ENCODE measurements at regions not wholly inside any gene's neighbourhood (a gene's known extent, or its start where the extent isn't known, plus 50 kb on each side); places are given as distances from the start of the nearest gene placed in this dataset.

- FAIRE-seq, result no peak
Measured at GRCh38 chr13:44157606-44158005, 216.0 kb upstream of the SERP2 start.

- no peak for FAIRE-seq
Measured at GRCh38 chr13:44158098-44158521, 215.5 kb upstream of the SERP2 start.

DNA sequence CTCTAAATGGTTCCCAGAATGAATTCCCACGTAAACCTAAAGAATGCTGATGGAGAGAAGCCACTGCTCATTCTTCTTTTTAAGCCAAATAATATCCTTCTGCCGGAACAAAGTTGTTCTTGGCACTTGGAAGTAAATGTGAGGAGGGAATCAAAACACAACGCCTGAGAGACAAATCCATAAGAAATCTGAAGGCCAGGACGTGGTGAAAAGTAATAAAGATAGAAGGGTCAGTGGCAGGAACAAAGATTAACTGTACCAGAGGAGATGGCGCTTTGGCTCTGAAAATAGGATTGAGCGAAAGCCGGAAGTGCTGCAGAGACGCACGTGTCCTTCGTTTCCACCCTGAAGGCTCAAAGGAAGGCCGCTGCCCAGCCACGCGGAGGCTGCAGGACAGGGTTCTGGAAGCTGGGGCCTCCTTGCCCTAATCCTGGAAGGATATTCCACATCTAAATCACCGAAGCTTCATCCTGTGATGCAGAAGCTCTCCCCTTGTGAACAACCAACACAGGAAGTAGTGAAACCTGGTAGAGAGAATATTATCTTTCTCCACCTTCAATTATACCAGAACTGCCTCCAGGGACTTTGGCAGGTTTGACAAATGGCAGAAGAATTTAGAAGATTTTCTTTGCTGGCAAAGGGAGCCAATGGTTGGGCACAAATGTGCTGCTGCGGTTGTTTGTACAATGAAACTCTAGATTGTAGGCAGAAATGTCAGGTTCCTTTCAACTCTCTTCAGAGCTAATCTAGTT lies 214.6 kb upstream of the SERP2 start:
- FAIRE-seq, result no peak

DNA sequence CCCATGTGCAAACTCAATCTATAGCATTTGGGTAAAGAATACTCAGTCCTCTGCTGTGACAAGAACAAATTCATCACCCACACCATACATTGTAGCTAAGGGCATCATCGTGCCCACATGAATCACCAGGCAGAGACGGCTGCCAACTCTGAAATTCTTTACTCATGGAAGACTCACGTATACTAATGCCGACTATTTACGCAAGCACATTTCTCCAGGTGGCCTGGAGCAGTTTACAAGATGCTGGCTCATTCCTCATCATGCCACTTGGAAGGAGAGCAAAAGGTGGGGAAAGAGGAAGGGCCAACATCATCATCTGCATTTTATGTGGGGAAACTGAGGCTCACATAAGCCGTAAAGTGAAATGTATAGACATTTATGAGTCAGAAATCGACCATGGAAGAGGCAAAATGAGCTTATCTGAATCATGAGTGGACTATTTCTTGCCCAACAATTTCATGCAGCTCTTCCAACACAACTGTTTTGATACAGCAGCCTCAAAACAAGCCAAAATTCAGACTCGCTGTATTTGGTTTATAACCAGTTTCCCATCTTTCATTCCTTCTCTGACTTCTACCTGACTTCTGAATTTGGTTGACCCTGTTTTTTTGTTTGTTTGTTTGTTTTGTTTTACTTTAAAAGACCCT lies 213.9 kb upstream of the SERP2 start:
- no peak for FAIRE-seq

DNA sequence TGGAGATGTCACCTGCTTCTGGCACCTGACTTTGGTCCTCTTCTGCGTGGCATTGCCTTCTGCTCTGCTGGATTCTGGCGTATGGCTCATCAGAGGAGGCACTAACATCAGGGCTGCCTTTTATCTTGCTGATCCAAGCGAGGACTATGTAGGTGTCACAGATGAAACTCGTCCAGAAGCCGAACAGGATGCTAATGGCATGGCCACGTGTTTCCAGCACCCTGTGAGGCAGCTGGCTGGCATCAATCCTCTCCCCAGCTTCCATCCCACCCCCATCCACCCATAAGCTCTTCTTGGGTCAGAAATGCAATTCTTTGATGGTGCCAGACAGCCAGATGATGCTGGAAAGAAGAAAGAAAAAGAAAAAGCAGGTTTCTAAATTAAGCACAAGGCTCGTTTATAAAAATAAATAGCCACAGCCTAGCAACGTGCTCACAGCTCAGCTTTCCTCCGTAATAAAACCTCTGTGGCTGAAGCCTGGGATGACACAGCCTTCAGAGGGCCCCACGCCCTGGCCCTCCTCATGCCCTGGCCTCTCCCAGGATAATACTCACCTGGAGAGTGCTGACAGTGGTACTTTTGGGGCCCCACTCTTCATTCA lies 212.9 kb upstream of the SERP2 start:
- no peak for FAIRE-seq

- no peak for FAIRE-seq
Measured at GRCh38 chr13:44163108-44163507, 210.5 kb upstream of the SERP2 start.

DNA sequence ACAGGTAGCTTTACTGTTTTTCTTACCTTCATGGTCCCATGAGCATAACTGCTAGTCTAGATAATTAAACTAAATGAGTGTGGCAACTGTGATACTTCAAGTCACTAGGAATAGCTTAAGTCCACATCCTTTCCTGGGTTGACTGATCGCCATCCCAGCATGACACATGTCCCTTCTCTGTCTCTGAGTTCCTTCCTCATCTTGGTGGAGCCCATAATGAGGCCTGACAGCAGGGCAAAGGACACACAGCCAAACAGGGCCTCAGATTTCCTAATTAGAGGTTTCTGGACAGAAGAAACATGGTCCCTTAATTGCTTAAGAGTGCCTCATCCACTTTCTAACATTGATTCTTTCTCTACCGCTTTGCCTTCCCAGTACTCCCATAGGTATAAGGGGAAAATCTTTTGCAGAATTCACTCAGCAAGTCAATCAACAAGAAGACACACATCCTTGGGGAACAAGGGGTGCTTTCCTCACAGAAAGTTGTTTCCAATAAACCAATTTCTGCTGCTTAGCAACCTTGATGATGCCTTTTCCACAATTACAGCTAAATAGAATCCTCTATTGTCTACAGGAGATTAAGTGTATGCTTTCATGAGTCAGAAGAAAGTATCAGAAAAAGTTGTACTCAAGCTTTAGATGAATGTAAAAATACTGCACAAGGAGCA lies 208.3 kb upstream of the SERP2 start:
- no peak for FAIRE-seq

GRCh38 chr13:44165889-44166496 lies 207.6 kb upstream of the SERP2 start:
- FAIRE-seq, result no peak

DNA sequence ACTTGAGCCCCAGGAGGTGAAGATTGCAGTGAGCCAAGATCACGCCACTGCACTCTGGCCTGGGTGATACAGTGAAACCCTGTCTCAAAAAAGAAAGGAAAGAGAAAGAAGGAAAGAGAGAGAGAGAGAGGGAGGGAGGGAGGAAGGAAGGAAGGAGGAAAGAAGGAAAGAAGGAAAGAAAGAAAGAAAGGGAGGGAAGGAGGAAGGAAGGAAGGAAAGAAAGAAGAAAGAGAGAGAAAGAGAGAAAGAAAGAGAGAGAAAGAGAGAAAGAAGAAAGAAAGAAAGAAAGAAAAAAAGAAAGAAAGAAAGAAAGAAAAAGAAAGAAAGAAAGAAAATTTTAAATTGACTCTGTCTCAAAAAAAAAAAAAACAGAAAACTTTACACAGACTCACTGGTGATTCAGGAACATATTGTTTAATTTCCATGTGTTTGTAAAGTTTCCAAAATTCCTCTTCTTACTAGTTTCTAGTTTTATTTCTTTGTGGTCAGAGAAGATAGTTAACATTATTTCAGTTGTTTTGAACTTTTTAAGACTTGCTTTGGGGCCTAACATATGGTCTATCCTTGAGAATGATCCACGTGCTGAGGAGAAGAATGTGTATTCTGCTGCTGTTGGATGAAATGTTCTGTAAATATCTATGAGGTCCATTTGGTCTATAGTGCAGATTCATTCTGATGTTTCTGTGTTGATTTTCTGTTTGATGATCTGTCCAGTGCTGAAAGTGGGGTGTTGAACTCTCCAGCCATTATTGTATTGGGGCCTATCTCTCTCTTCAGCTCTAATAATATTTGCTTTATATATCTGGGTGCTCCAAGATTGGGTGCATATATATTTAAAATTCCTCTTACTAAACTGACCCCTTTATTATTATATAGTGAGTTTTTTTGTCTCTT lies 204.4 kb upstream of the SERP2 start:
- FAIRE-seq, result no peak

- FAIRE-seq, result no peak
Measured at GRCh38 chr13:44170731-44171130, 202.9 kb upstream of the SERP2 start.

DNA sequence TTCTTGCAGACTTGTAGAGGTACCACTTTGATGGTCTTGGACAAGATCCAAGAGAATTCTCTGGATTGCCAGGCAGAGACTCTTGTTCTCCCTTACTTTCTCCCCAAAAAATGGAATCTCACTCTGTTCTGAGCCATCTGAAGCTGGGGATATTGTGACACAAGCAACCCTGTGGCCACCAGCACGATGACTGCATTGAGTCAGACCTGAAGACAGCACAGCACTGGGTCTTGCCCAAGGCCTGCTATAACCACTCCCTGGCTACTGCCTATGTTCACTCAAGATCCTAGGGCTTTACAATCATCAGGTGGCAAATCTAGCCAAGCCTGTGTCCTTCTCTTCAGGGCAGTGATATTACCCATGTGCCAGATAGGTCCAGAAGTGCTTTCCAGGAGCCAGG lies 202.5 kb upstream of the SERP2 start:
- FAIRE-seq, result no peak

GRCh38 chr13:44171861-44172260 lies 201.8 kb upstream of the SERP2 start:
- FAIRE-seq, result no peak

GRCh38 chr13:44172281-44172810 lies 201.3 kb upstream of the SERP2 start:
- no peak for FAIRE-seq

DNA sequence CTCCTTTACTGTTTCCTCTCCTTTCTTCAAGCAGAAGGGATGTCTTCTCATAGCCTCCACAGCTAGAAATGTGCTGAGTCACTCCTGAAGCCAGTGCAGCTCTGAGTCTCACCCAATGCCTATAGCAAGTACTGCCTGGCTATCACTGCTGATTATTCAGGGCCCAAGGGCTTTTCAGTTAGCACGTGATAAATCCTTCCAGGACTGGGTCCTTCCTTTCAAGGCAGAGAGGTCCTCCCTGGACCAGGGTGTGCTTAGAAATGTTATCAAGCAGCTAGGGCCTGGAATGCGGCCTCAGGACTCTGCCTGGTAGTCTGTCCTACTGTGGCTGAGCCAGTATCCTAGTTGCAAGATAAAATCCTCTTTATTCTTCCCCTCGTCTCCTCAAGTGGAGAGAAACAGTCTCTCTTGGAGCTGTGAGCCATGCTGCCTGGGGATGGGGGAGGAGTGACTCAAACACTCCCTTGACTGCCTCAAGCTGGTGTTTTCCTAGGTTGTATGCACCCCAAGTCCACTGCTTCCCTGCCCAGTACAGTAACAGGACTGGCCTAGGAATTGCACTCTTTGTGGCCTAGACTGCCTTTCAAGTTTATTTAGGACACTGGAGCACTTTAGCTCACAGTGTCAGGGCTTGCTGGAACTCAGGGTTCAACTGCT lies 198.7 kb upstream of the SERP2 start:
- FAIRE-seq, result no peak

- no peak for FAIRE-seq
Measured at GRCh38 chr13:44176173-44176572, 197.5 kb upstream of the SERP2 start.

GRCh38 chr13:44180876-44181536 lies 192.6 kb upstream of the SERP2 start:
- FAIRE-seq, result no peak

DNA sequence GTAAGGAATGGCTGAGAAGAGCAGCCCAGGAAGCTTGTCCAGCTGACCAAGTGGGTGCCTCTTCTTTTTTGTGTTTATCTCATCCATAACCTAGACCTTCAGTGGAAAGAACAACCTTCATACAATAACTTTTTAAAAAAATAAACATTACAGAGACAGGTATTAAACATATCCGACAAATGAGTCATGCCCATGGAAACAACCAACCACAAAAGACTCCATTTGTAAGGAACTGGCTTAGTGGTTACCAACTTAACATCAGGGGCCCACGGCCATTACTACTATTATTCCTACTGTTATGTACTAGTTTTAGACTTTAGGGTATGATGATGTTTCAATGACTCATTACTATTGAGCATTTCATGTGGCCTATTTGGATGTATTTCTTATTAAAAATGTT lies 191.7 kb upstream of the SERP2 start:
- FAIRE-seq, result no peak

DNA sequence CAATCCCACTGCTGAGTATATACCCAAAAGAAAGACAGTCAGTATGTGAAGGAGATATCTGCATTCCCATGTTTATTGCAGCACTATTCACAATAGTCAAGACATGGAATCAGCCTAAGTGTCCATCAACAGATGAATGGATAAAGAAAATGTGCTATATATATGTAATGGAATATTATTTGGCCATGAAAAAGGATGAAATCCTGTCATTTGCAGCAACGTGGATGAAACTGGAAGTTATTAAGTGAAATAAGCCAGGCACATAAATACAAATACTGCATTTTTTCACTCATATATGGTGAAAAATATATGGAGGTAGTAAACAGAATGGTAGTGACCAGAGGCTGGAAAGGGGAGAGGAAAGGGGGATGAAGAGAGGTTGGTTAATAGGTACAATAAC lies 188.9 kb upstream of the SERP2 start:
- FAIRE-seq, result no peak

DNA sequence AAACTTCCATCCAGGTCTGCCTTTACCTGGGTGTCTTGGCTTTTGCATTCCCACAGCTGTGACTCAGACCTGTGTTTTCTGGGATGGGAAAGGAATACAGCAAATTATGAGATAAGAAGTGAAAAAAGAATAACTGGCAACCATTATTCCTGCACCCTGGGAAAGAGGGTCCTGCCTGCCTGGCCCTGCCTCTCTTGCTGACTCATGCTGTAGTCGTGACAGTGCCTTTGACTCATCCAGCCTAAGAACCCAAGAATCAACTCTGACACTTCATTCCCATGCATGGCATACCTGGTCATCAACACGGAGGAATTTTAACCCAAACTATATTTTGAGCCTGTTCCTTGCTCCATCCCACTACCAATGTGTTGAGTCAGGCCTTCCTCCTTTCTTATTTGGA lies 185.4 kb upstream of the SERP2 start:
- no peak for FAIRE-seq

- no peak for FAIRE-seq
Measured at GRCh38 chr13:44189085-44189484, 184.5 kb upstream of the SERP2 start.

DNA sequence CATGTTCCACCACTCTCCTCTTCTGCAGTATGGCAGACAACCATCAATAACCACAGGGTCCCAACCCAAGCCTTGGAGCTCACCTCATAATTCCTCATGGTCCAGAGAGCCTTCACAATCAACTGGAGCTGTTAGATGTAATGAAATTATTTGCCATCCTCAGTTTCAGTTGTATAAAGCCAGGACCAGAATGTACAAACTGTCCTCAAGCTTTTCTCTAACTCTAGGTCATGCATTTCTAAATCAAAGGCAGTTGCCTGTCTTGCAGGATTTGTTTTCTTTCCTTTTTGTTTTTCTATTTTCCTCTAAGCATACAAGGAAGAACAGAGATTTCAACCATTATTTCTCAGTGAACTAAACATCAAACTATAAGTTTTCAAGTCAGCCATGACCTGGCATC lies 182.5 kb upstream of the SERP2 start:
- no peak for FAIRE-seq
